ENCODE measurements at regions not wholly inside any gene's neighbourhood (a gene's known extent, or its start where the extent isn't known, plus 50 kb on each side); places are given as distances from the start of the nearest gene placed in this dataset.
"Not testable (repeated sequence)": the region's sequence is repeated elsewhere in the genome, so short reads cannot be mapped to it uniquely, and the experiment has no call there.

- Histone ChIP-seq H3K79me2 (ENCODE audit: insufficient read depth, low read depth, low read length) (peaks cover 30% of the 10 kb centered on the region; the same call in 1 of the 2 replicates), H4K20me1 (ENCODE audit: insufficient read depth, low read length) (no peaks in the 10 kb centered on the region), H3K36me3 (ENCODE audit: insufficient read depth, low read length) (peaks cover 91% of the 10 kb centered on the region), H3K4me1 (ENCODE audit: insufficient read depth, low read length, poor library complexity, severe bottlenecking) (peaks cover 27% of the 10 kb centered on the region), H3K4me3 (ENCODE audit: low read depth, low read length, poor library complexity, severe bottlenecking) (no peak overlapping the region), H3K9me2 (ENCODE audit: insufficient read depth, low read length) (no peaks in the 10 kb centered on the region), H3K27ac (ENCODE audit: low read depth, low read length, poor library complexity, severe bottlenecking) (no peak overlapping the region), H3K9me3 (ENCODE audit: low read length) (0 out of 2 replicates have a peak, but pooled peaks cover 4% of the 10 kb centered on the region), H2AFZ (ENCODE audit: low read length) (no peak overlapping the region), H3K4me2 (ENCODE audit: low read length) (no peak overlapping the region)
- ChIA-PET POLR2A (interaction anchor here (0.6 to 1.0 kb wide), 5 partner anchors 12 to 299 kb away, joined by 3 to 7 read pairs (median 3); no protein-coding TSS in a partner anchor), CTCF (ENCODE audit: unreplicated experiment) (interaction anchor here (0.6 kb wide), 1 partner anchor 54 kb away, joined by 6 read pairs; the partner anchor contains the start of gene ILRUN)
- intact Hi-C loops (cut with micrococcal nuclease; ENCODE audit: unreplicated experiment), result no loop called here
- BruUV-seq (replicated peaks), result no TSS peak
- TF ChIP-seq CTCF (conservative IDR thresholded peaks at IDR 0.05; ENCODE audit: low read length) (no peak), EZH2phosphoT487 (IDR thresholded peaks at IDR 0.05; ENCODE audit: borderline replicate concordance, low read depth, low read length) (no peak)
- DNase-seq (ENCODE audit: low spot score), result no peak
Observed at GRCh38 chr6:34642427-34642826, 54.1 kb downstream of the ILRUN start.

- POLR2A ChIA-PET, result interaction anchor here (0.7 to 2.5 kb wide), 3 partner anchors 14 to 256 kb away, joined by 3 to 10 read pairs (median 4); no protein-coding TSS in a partner anchor
- CTCF ChIA-PET (ENCODE audit: unreplicated experiment); BruUV-seq (replicated peaks); H2AFZ ChIP-seq (ENCODE audit: low read length); H3K4me3 ChIP-seq (ENCODE audit: low read depth, low read length, poor library complexity, severe bottlenecking); DNase-seq (ENCODE audit: low spot score); H4K20me1 ChIP-seq (ENCODE audit: insufficient read depth, low read length); H3K9me3 ChIP-seq (ENCODE audit: low read length); H3K4me2 ChIP-seq (ENCODE audit: low read length); intact Hi-C loops (cut with micrococcal nuclease; ENCODE audit: unreplicated experiment); H3K27ac ChIP-seq (ENCODE audit: low read depth, low read length, poor library complexity, severe bottlenecking); H3K9me2 ChIP-seq (ENCODE audit: insufficient read depth, low read length): not testable (repeated sequence)
- Histone ChIP-seq H3K36me3 (ENCODE audit: insufficient read depth, low read length) (peaks cover 82% of the 10 kb centered on the region), H3K4me1 (ENCODE audit: insufficient read depth, low read length, poor library complexity, severe bottlenecking) (peaks cover 36% of the 10 kb centered on the region), H3K79me2 (ENCODE audit: insufficient read depth, low read depth, low read length) (peaks cover 30% of the 10 kb centered on the region; the same call in 1 of the 2 replicates)
Observed at GRCh38 chr6:34640074-34640849, 56.3 kb downstream of the ILRUN start.

- Histone ChIP-seq H3K9me3 (ENCODE audit: low read length) (0 out of 2 replicates have a peak, but pooled peaks cover 4% of the 10 kb centered on the region), H3K36me3 (ENCODE audit: insufficient read depth, low read length) (peaks cover 73% of the 10 kb centered on the region), H2AFZ (ENCODE audit: low read length) (no peak overlapping the region), H3K27ac (ENCODE audit: low read depth, low read length, poor library complexity, severe bottlenecking) (peak overlapping the region; percentile 27), H3K79me2 (ENCODE audit: insufficient read depth, low read depth, low read length) (peaks cover 39% of the 10 kb centered on the region; the same call in 1 of the 2 replicates), H3K4me2 (ENCODE audit: low read length) (peak overlapping the region; percentile 19; the same call in 1 of the 2 replicates), H4K20me1 (ENCODE audit: insufficient read depth, low read length) (no peaks in the 10 kb centered on the region), H3K4me3 (ENCODE audit: low read depth, low read length, poor library complexity, severe bottlenecking) (no peak overlapping the region), H3K9me2 (ENCODE audit: insufficient read depth, low read length) (no peaks in the 10 kb centered on the region), H3K4me1 (ENCODE audit: insufficient read depth, low read length, poor library complexity, severe bottlenecking) (peaks cover 30% of the 10 kb centered on the region)
- peak; percentile 32 for DNase-seq (ENCODE audit: low spot score)
- TF ChIP-seq CTCF (conservative IDR thresholded peaks at IDR 0.05; ENCODE audit: low read length) (no peak), EZH2phosphoT487 (IDR thresholded peaks at IDR 0.05; ENCODE audit: borderline replicate concordance, low read depth, low read length) (no peak)
- ChIA-PET POLR2A (interaction anchor here (0.6 to 2.5 kb wide), 7 partner anchors 8 to 40 kb away, joined by 3 to 10 read pairs (median 4); no protein-coding TSS in a partner anchor), CTCF (ENCODE audit: unreplicated experiment) (no interaction called here)
- intact Hi-C loops (cut with micrococcal nuclease; ENCODE audit: unreplicated experiment), result no loop called here
- TSS peak; percentile 2 for BruUV-seq (replicated peaks)
Observed at GRCh38 chr6:34638834-34639736, 57.5 kb downstream of the ILRUN start.
